Suprapubic skin (tissue), 4 donors: ENCODE measurements at regions not wholly inside any gene's neighbourhood (a gene's known extent, or its start where the extent isn't known, plus 50 kb on each side); places are given as distances from the start of the nearest gene placed in this dataset.

Experiments
- DNase-seq, 2 donors: peaks; one replicate each; pipeline ENCODE4 v3.0.0-alpha.2; 2019; ENCODE audit warnings: low spot score in 2 of 2
- H3K27ac ChIP-seq: fragments of 200-600 bp; sonication (generic); one replicate; pipeline ENCODE4 v1.5.1; 2019
- H3K27me3 ChIP-seq: fragments of 200-600 bp; sonication (generic); one replicate; pipeline ENCODE4 v1.5.1; 2019
- H3K36me3 ChIP-seq: fragments of 200-600 bp; sonication (generic); one replicate; pipeline ENCODE4 v1.5.1; 2019
- H3K4me1 ChIP-seq: fragments of 200-600 bp; sonication (generic); one replicate; pipeline ENCODE4 v1.5.1; 2019
- H3K4me3 ChIP-seq: fragments of 200-600 bp; sonication (generic); one replicate; pipeline ENCODE4 v1.5.1; 2019; ENCODE audit warnings: mild to moderate bottlenecking
- H3K9me3 ChIP-seq: fragments of 200-600 bp; sonication (generic); one replicate; pipeline ENCODE4 v1.5.1; 2019
- EP300 ChIP-seq: sonication (generic); formaldehyde crosslinking; IDR thresholded peaks from one replicate; pipeline ENCODE4 v1.6.1; 2017; ENCODE audit warnings: antibody characterized with exemption
- POLR2A ChIP-seq, 2 donors: fragments of 450-650 bp; IDR thresholded peaks; one replicate each; pipeline ENCODE4 v1.6.1; 2017; ENCODE audit warnings: antibody characterized with exemption in 2 of 2, mild to moderate bottlenecking in 2 of 2, moderate library complexity in 2 of 2
- POLR2AphosphoS5 ChIP-seq, 3 donors: sonication (generic); formaldehyde crosslinking; IDR thresholded peaks; one replicate each; pipeline ENCODE4 v1.6.1; 2017; ENCODE audit warnings: antibody characterized with exemption in 3 of 3
- WGBS: methylation state at CpG from one replicate; pipeline ENCODE4 v1.1.5; 2018; 5-methylcytosine and 5-hydroxymethylcytosine counted together
- TF ChIP-seq, protein P1 (sequence below), 2 donors: fragments of 200-600 bp in 1 of 2; fragments of 450-650 bp in 1 of 2; sonication (generic) in 1 of 2; IDR thresholded peaks; one replicate each; pipeline ENCODE4 v1.5.1; 2016 to 2019; ENCODE audit warnings: antibody characterized with exemption in 2 of 2, mild to moderate bottlenecking in 1 of 2, moderate library complexity in 1 of 2

DNA sequence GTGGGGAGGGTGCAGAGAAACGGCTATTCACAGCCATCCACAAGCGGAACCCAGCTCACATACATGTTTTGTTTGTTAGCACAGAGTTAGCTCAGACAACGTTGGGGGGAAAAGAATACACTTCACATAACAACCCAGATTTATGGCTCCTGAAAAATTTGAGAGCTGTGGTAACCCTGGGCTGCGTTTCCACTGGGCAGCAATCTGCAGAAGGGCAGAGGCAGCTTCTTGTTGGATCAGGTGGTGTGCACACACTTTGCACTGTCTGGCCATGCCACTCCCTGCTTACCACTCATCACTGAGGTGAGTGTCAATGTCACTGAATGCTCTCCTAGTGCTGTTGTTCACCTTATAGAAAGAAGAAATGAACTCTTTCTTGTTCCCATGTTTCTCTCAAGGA is 299.8 kb upstream of the SOX14 start:
- Histone ChIP-seq H3K4me3 (no peak overlapping the region), H3K27ac (no peak overlapping the region), H3K9me3 (no peaks in the 10 kb centered on the region), H3K4me1 (no peaks in the 10 kb centered on the region), H3K27me3 (no peaks in the 10 kb centered on the region), H3K36me3 (no peaks in the 10 kb centered on the region)
- WGBS, result 45% methylated on average over 4 of the region's 4 CpGs
- TF ChIP-seq POLR2A (IDR thresholded peaks at IDR 0.05), result no peak
- TF ChIP-seq POLR2AphosphoS5 (IDR thresholded peaks at IDR 0.05), result no peak
- TF ChIP-seq EP300, result no peak
- TF ChIP-seq, protein P1, sequence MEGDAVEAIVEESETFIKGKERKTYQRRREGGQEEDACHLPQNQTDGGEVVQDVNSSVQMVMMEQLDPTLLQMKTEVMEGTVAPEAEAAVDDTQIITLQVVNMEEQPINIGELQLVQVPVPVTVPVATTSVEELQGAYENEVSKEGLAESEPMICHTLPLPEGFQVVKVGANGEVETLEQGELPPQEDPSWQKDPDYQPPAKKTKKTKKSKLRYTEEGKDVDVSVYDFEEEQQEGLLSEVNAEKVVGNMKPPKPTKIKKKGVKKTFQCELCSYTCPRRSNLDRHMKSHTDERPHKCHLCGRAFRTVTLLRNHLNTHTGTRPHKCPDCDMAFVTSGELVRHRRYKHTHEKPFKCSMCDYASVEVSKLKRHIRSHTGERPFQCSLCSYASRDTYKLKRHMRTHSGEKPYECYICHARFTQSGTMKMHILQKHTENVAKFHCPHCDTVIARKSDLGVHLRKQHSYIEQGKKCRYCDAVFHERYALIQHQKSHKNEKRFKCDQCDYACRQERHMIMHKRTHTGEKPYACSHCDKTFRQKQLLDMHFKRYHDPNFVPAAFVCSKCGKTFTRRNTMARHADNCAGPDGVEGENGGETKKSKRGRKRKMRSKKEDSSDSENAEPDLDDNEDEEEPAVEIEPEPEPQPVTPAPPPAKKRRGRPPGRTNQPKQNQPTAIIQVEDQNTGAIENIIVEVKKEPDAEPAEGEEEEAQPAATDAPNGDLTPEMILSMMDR (IDR thresholded peaks at IDR 0.05), result no peak
- no peak for DNase-seq

DNA sequence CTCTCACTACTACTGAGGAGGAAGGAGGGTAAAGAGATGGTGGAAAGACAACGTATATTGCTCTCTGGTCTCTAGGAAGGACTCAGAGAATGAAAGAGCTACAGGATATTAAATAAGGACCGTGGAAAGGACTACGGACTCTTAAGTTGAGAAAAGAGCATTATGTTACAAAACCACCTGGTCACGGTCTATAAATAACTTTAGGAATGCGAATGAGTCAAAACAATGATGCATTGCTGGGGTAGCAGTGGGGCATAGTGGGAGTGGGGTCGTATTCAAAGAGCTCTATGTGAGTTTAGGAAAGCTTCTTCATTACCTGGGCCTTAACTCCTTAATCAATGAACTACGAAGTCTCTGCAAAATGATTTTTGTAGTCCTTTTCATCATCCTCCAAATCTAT is 295.7 kb upstream of the SOX14 start:
- H3K36me3 ChIP-seq, result no peaks in the 10 kb centered on the region
- WGBS, result 36% methylated on average over 7 of the region's 7 CpGs
- H3K4me3 ChIP-seq, result no peak overlapping the region
- no peak overlapping the region for H3K27ac ChIP-seq
- no peaks in the 10 kb centered on the region for H3K27me3 ChIP-seq
- H3K9me3 ChIP-seq, result no peaks in the 10 kb centered on the region
- no peak for TF ChIP-seq EP300
- TF ChIP-seq POLR2A (IDR thresholded peaks at IDR 0.05), result no peak
- TF ChIP-seq POLR2AphosphoS5 (IDR thresholded peaks at IDR 0.05), result no peak
- no peak for DNase-seq
- no peaks in the 10 kb centered on the region for H3K4me1 ChIP-seq

DNA sequence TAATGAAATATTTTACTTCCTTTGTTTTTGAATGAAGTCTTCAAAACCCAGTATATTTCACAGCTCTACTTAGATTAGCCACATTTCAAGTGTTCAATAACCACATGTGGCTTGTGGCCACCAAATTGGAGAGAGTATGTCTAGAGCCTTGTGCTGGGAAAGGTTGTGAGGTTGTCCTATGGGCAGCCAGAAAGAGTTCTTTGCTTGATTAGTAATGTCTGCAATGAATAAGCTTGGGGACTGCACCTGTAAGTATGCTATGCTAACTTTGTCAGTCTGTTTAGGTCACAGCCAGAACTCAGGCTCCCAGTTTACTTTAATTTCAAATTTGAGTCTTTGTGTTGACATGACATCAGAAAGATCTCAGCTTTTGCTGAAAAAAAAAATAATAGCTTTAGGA is 294.9 kb upstream of the SOX14 start:
- Histone ChIP-seq H3K27ac (no peak overlapping the region), H3K9me3 (no peaks in the 10 kb centered on the region), H3K36me3 (no peaks in the 10 kb centered on the region), H3K4me3 (no peak overlapping the region), H3K4me1 (no peaks in the 10 kb centered on the region), H3K27me3 (no peaks in the 10 kb centered on the region)
- no peak for DNase-seq
- TF ChIP-seq EP300 (no peak), POLR2AphosphoS5 (IDR thresholded peaks at IDR 0.05) (no peak), POLR2A (IDR thresholded peaks at IDR 0.05) (no peak)
- TF ChIP-seq, protein P1 (IDR thresholded peaks at IDR 0.05), result no peak

DNA sequence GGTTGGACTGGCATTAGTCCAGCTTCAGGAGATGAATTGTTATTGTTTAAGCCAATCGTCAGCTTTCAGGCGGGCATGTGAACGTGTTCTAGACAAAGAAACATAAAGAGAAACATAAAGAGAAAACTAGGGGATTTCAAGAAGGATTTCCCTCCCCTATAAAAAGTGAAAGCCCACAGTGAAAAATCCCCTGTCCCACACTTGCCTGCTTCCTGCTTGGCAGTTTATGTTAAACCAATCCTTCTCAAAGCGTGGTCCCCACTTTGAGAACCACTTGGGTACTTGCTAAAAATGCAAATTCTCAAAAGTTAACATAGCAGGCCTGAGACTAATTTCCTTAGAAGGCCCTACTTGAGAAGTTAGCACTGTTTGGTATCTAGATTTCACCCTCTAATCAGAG is 293.0 kb upstream of the SOX14 start:
- Histone ChIP-seq H3K36me3 (no peaks in the 10 kb centered on the region), H3K4me3 (no peak overlapping the region), H3K27ac (no peak overlapping the region), H3K9me3 (no peaks in the 10 kb centered on the region), H3K27me3 (no peaks in the 10 kb centered on the region), H3K4me1 (no peaks in the 10 kb centered on the region)
- no peak for DNase-seq
- 70% methylated on average over 4 of the region's 4 CpGs for WGBS
- TF ChIP-seq POLR2A (IDR thresholded peaks at IDR 0.05) (no peak), EP300 (no peak), POLR2AphosphoS5 (IDR thresholded peaks at IDR 0.05) (no peak)
- TF ChIP-seq, protein P1 (IDR thresholded peaks at IDR 0.05), result no peak

DNA sequence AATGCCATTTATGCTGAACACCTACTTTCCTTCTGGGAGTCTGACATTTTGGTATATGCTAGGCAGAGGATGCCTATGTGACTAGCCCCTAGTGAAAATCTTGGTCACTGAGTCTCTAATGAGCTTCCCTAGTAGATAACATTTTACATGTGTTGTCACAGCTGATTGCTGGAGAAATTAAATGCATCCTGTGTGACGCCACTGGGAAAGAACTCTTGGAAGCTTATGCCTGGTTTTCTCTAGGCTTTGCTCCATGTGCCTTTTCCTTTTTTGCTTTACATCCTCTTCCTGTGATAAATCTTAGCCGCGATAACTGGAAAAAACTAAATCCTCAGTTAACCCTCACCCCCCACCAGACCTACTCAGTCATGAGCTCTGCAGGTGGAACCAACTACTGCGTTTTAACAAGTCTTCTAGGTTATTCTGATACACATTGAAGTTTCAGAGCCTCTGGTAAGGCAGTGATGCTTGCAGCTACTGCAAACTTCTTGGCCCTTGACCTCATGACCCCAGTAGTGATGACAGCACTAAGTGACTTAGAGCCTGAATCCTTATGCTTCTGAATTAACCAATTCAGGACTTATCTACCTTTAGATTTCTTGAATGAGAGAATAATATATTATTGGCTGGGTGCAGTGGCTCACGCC is 292.4 kb upstream of the SOX14 start:
- Histone ChIP-seq H3K4me1 (no peaks in the 10 kb centered on the region), H3K27ac (no peak overlapping the region), H3K4me3 (no peak overlapping the region), H3K36me3 (no peaks in the 10 kb centered on the region), H3K27me3 (no peaks in the 10 kb centered on the region), H3K9me3 (no peaks in the 10 kb centered on the region)
- TF ChIP-seq, protein P1 (IDR thresholded peaks at IDR 0.05), result no peak
- TF ChIP-seq POLR2A (IDR thresholded peaks at IDR 0.05), result no peak
- TF ChIP-seq EP300, result no peak
- no peak for TF ChIP-seq POLR2AphosphoS5 (IDR thresholded peaks at IDR 0.05)
- no peak for DNase-seq
- WGBS, result 62% methylated on average over 5 of the region's 5 CpGs

DNA sequence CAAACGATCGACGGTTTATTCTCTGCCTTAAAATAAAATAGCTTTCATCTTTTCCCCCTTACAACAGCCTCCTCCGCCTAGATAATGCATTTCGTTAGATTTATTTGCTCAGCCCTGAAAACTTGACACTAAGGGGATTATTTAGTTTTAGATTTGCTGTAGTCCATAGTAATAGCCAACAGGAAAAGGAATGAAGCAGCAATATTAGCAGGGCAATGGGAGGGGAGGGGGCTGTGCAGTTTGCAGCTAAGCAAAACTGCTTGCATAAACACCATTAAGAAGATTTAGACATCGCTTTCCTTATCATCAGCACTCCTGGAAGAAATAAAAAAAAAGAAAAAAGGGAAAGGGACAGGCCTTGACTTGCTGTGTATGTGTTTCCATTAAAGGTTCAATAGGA is 286.5 kb upstream of the SOX14 start:
- Histone ChIP-seq H3K4me3 (no peak overlapping the region), H3K27me3 (no peaks in the 10 kb centered on the region), H3K36me3 (no peaks in the 10 kb centered on the region), H3K27ac (no peak overlapping the region), H3K4me1 (no peaks in the 10 kb centered on the region), H3K9me3 (peaks cover 6% of the 10 kb centered on the region)
- 73% methylated on average over 6 of the region's 6 CpGs for WGBS
- TF ChIP-seq, protein P1 (IDR thresholded peaks at IDR 0.05), result no peak
- no peak for TF ChIP-seq EP300
- DNase-seq, result no peak
